ENCODE measurements at regions not wholly inside any gene's neighbourhood (a gene's known extent, or its start where the extent isn't known, plus 50 kb on each side); places are given as distances from the start of the nearest gene placed in this dataset.

DNA sequence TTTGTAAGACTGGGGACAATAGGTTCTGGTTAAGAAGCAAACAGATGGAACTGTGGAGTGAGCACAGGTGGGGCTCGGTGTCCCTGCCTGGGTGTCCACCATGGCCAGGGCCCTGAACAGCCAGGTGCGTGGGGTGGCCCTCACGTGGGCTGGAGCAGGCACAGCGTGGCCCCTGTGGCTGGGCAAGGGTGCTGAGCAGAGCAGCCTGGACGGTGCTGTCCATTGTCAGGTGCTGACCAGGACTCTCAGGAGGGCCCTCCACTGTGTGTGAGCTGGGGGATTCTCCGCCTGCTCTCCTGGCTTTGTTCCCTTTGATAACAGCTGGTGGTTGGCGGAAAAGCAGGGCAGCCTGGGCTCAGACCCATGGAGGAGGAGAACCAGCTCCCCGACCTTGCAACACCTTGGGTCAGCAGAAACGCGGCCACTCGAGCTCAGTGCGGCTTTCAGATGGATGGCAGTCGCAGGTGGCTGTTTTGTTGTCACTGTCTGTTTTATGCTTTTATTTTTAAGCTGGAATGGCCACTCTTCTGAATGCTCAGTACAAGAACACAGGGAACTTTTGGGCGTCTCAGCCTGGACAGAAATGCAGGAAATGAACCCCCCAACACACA, 273.9 kb upstream of the ADARB2 start:
- Histone ChIP-seq H3K4me3 (no peak overlapping the region), H3K4me1 (ENCODE audit: insufficient read depth) (no peaks in the 10 kb centered on the region), H3K27ac (ENCODE audit: low read depth) (no peak overlapping the region), H3K79me2 (replicated peaks; ENCODE audit: insufficient read depth) (no peaks in the 10 kb centered on the region), H3K36me3 (ENCODE audit: insufficient read depth) (no peaks in the 10 kb centered on the region), H3K27me3 (ENCODE audit: insufficient read depth) (no peaks in the 10 kb centered on the region), H3K9me2 (ENCODE audit: insufficient read depth) (0 out of 2 replicates have a peak, but pooled peaks cover 3% of the 10 kb centered on the region), H3F3A (replicated peaks; ENCODE audit: low read depth) (no peaks in the 10 kb centered on the region), H4K20me1 (replicated peaks; ENCODE audit: insufficient read depth) (no peaks in the 10 kb centered on the region), H3K4me2 (no peak overlapping the region), H2AFZ (no peak overlapping the region)
- Mint-ChIP-seq H3K9me3 (peaks cover 4% of the 10 kb centered on the region; the same call in 2 of the 3 replicates), H3K36me3 (ENCODE audit: low read depth) (no peaks in the 10 kb centered on the region; the same call in 2 of the 3 replicates), H3K4me3 (no peak overlapping the region), H3K27ac (no peak overlapping the region), H3K4me1 (no peaks in the 10 kb centered on the region), H3K27me3 (ENCODE audit: insufficient read depth, low read depth, poor library complexity) (peaks cover 4% of the 10 kb centered on the region)
- DNase-seq (ENCODE audit: low spot score) (peak; percentile 24), ATAC-seq (peak; percentile 89)
- no peak for TF ChIP-seq EZH2phosphoT487 (IDR thresholded peaks at IDR 0.05; ENCODE audit: unreplicated experiment)
- peak; percentile 75 for TF ChIP-seq REST (IDR thresholded peaks at IDR 0.05; ENCODE audit: unreplicated experiment)

DNA sequence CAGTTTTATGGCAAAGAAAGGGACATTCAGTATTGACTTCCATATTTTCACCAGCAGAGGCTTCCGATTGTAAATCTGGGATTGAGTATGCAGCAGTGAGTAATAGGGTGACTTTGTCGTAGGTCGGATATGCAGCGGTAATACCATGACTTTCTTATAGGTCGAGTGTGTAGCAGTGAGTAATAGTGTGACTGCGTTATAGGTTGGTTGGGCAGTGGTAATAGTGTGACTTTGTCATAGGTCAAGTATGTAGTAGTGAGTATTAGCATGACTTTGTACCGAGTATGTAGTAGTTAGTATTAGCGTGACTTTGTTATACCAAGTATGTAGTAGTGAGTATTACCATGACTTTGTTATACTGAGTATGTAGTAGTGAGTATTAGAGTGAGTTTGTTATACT, 268.2 kb upstream of the ADARB2 start:
- Histone ChIP-seq H3K9me2 (ENCODE audit: insufficient read depth) (no peaks in the 10 kb centered on the region), H3K27me3 (ENCODE audit: insufficient read depth) (no peaks in the 10 kb centered on the region), H3K79me2 (replicated peaks; ENCODE audit: insufficient read depth) (no peaks in the 10 kb centered on the region), H3K27ac (ENCODE audit: low read depth) (no peak overlapping the region), H3K36me3 (ENCODE audit: insufficient read depth) (no peaks in the 10 kb centered on the region), H4K20me1 (replicated peaks; ENCODE audit: insufficient read depth) (no peaks in the 10 kb centered on the region), H2AFZ (no peak overlapping the region), H3K4me3 (no peak overlapping the region), H3F3A (replicated peaks; ENCODE audit: low read depth) (no peaks in the 10 kb centered on the region), H3K4me1 (ENCODE audit: insufficient read depth) (no peaks in the 10 kb centered on the region), H3K4me2 (no peak overlapping the region)
- Mint-ChIP-seq H3K9me3 (peaks cover 4% of the 10 kb centered on the region; the same call in 2 of the 3 replicates), H3K4me3 (no peak overlapping the region), H3K27me3 (ENCODE audit: insufficient read depth, low read depth, poor library complexity) (no peaks in the 10 kb centered on the region), H3K36me3 (ENCODE audit: low read depth) (no peaks in the 10 kb centered on the region; the same call in 2 of the 3 replicates), H3K4me1 (no peaks in the 10 kb centered on the region), H3K27ac (no peak overlapping the region)
- ATAC-seq (no peak), DNase-seq (ENCODE audit: low spot score) (no peak)
- no peak for TF ChIP-seq ZNF331 (CRISPR knock-in tag; IDR thresholded peaks at IDR 0.05; ENCODE audit: low read depth)

GRCh38 chr10:1992930-1993329, 255.6 kb upstream of the ADARB2 start:
- H3K4me3 Mint-ChIP-seq, result no peak overlapping the region
- Histone ChIP-seq H3K27ac (ENCODE audit: low read depth) (no peak overlapping the region), H3K4me2 (no peak overlapping the region), H3K4me3 (no peak overlapping the region), H3F3A (replicated peaks; ENCODE audit: low read depth) (no peaks in the 10 kb centered on the region), H2AFZ (no peak overlapping the region), H3K27me3 (ENCODE audit: insufficient read depth) (no peaks in the 10 kb centered on the region), H4K20me1 (replicated peaks; ENCODE audit: insufficient read depth) (no peaks in the 10 kb centered on the region), H3K9me2 (ENCODE audit: insufficient read depth) (no peaks in the 10 kb centered on the region), H3K36me3 (ENCODE audit: insufficient read depth) (no peaks in the 10 kb centered on the region), H3K4me1 (ENCODE audit: insufficient read depth) (no peaks in the 10 kb centered on the region), H3K79me2 (replicated peaks; ENCODE audit: insufficient read depth) (no peaks in the 10 kb centered on the region)
- no peak overlapping the region for H3K27ac Mint-ChIP-seq
- DNase-seq (ENCODE audit: low spot score) (no peak), ATAC-seq (no peak)
- no peaks in the 10 kb centered on the region for H3K9me3 Mint-ChIP-seq
- peaks cover 9% of the 10 kb centered on the region for H3K27me3 Mint-ChIP-seq (ENCODE audit: insufficient read depth, low read depth, poor library complexity)
- no peaks in the 10 kb centered on the region for H3K4me1 Mint-ChIP-seq
- H3K36me3 Mint-ChIP-seq (ENCODE audit: low read depth), result no peaks in the 10 kb centered on the region
- TF ChIP-seq REST (IDR thresholded peaks at IDR 0.05; ENCODE audit: unreplicated experiment), result no peak
- no peak for TF ChIP-seq JUNB (IDR thresholded peaks at IDR 0.05; ENCODE audit: unreplicated experiment)
- TF ChIP-seq ZNF331 (CRISPR knock-in tag; IDR thresholded peaks at IDR 0.05; ENCODE audit: low read depth), result no peak
